ENCODE measurements at regions not wholly inside any gene's neighbourhood (a gene's known extent, or its start where the extent isn't known, plus 50 kb on each side); places are given as distances from the start of the nearest gene placed in this dataset.

GRCh38 chr4:176439611-176440010 lies 119.8 kb downstream of the SPCS3 start:
- no peak for DNase-seq (ENCODE audit: low read depth, low spot score)
- H3K27me3 ChIP-seq (ENCODE audit: control insufficient read depth, insufficient read depth, low read length), result no peaks in the 10 kb centered on the region
- no peak overlapping the region for H3K27ac ChIP-seq (ENCODE audit: low read depth, low read length)
- TF ChIP-seq, protein P1, sequence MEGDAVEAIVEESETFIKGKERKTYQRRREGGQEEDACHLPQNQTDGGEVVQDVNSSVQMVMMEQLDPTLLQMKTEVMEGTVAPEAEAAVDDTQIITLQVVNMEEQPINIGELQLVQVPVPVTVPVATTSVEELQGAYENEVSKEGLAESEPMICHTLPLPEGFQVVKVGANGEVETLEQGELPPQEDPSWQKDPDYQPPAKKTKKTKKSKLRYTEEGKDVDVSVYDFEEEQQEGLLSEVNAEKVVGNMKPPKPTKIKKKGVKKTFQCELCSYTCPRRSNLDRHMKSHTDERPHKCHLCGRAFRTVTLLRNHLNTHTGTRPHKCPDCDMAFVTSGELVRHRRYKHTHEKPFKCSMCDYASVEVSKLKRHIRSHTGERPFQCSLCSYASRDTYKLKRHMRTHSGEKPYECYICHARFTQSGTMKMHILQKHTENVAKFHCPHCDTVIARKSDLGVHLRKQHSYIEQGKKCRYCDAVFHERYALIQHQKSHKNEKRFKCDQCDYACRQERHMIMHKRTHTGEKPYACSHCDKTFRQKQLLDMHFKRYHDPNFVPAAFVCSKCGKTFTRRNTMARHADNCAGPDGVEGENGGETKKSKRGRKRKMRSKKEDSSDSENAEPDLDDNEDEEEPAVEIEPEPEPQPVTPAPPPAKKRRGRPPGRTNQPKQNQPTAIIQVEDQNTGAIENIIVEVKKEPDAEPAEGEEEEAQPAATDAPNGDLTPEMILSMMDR (IDR thresholded peaks at IDR 0.05; ENCODE audit: low read depth, low read length), result no peak
- no peak overlapping the region for H3K4me3 ChIP-seq (ENCODE audit: low read depth, low read length)
- no peaks in the 10 kb centered on the region for H3K9me3 ChIP-seq (ENCODE audit: control insufficient read depth, insufficient read depth, low read length)
- ChIA-PET POLR2A (no interaction called here), CTCF (no interaction called here)

- DNase-seq (ENCODE audit: low read depth, low spot score), result no peak
- TF ChIP-seq, protein P1 (IDR thresholded peaks at IDR 0.05; ENCODE audit: low read depth, low read length), result no peak
- H3K4me3 ChIP-seq (ENCODE audit: low read depth, low read length), result no peak overlapping the region
- H3K27me3 ChIP-seq (ENCODE audit: control insufficient read depth, insufficient read depth, low read length), result no peaks in the 10 kb centered on the region
- CTCF ChIA-PET, result no interaction called here
- no peak overlapping the region for H3K27ac ChIP-seq (ENCODE audit: low read depth, low read length)
- H3K9me3 ChIP-seq (ENCODE audit: control insufficient read depth, insufficient read depth, low read length), result no peaks in the 10 kb centered on the region
- POLR2A ChIA-PET, result no interaction called here
Observed at GRCh38 chr4:176440698-176441097, 120.9 kb downstream of the SPCS3 start.

DNA sequence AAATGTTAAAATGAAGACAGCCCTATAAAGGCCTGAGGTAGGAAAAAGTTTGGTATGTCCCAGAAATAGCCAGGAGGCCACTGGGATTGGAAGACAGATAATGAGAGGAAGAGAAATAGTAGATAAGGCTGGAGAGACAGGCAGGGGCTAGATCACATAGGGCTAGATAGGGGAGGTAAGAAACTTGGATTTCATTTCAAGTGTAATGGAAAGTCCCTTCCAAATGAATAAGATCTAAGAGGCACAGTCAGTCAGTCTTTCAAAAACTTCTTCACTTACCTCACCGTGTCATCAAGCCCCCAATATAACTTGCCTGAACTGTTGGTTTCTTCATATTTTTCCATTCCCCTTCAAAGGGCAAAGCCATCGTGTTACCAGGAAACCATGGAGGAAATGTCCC lies 121.8 kb downstream of the SPCS3 start:
- H3K27ac ChIP-seq (ENCODE audit: low read depth, low read length), result no peak overlapping the region
- TF ChIP-seq, protein P1 (IDR thresholded peaks at IDR 0.05; ENCODE audit: low read depth, low read length), result no peak
- H3K9me3 ChIP-seq (ENCODE audit: control insufficient read depth, insufficient read depth, low read length), result no peaks in the 10 kb centered on the region
- no peak for DNase-seq (ENCODE audit: low read depth, low spot score)
- no peak overlapping the region for H3K4me3 ChIP-seq (ENCODE audit: low read depth, low read length)
- CTCF ChIA-PET, result no interaction called here
- H3K27me3 ChIP-seq (ENCODE audit: control insufficient read depth, insufficient read depth, low read length), result no peaks in the 10 kb centered on the region
- POLR2A ChIA-PET, result no interaction called here

DNA sequence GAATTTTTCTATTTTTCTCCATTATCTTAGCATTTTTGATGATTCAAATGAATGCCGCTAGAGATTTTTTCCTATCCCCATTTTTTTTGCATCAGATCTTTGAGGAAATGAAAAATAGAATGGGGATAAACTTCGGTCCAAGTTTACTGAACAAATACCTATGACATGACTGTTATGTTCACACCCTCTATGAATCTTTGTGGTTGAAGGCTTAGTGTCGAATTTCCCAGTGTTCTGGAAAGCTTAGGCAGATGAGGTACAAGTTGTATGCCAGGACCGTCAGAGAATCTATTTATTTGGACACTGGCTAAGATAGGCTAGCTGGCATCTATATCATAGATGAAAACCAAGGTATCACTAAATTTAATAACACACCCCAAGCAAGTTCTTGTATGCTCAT lies 123.4 kb downstream of the SPCS3 start:
- ChIA-PET POLR2A (interaction anchor here (0.6 kb wide), 1 partner anchor 1285 kb away, joined by 3 read pairs; no protein-coding TSS in a partner anchor), CTCF (interaction anchor here (0.6 to 0.8 kb wide), 2 partner anchors 9 kb away, joined by 3 read pairs; no protein-coding TSS in a partner anchor)
- DNase-seq (ENCODE audit: low read depth, low spot score), result peak; percentile 72
- TF ChIP-seq, protein P1 (IDR thresholded peaks at IDR 0.05; ENCODE audit: low read depth, low read length), result no peak
- Histone ChIP-seq H3K4me3 (ENCODE audit: low read depth, low read length) (no peak overlapping the region), H3K27ac (ENCODE audit: low read depth, low read length) (no peak overlapping the region), H3K9me3 (ENCODE audit: control insufficient read depth, insufficient read depth, low read length) (no peaks in the 10 kb centered on the region), H3K27me3 (ENCODE audit: control insufficient read depth, insufficient read depth, low read length) (no peaks in the 10 kb centered on the region)

GRCh38 chr4:176443646-176444409 lies 124.1 kb downstream of the SPCS3 start:
- ChIA-PET POLR2A (no interaction called here), CTCF (interaction anchor here (0.6 kb wide), 1 partner anchor 52 kb away, joined by 3 read pairs; no protein-coding TSS in a partner anchor)
- H3K4me3 ChIP-seq (ENCODE audit: low read depth, low read length), result no peak overlapping the region
- H3K27ac ChIP-seq (ENCODE audit: low read depth, low read length), result no peak overlapping the region
- DNase-seq (ENCODE audit: low read depth, low spot score), result no peak
- H3K9me3 ChIP-seq (ENCODE audit: control insufficient read depth, insufficient read depth, low read length), result no peaks in the 10 kb centered on the region
- TF ChIP-seq, protein P1 (IDR thresholded peaks at IDR 0.05; ENCODE audit: low read depth, low read length), result no peak
- H3K27me3 ChIP-seq (ENCODE audit: control insufficient read depth, insufficient read depth, low read length), result no peaks in the 10 kb centered on the region

All from AG04450 (cell line).